HG03558 (cell line): ENCODE measurements at regions not wholly inside any gene's neighbourhood (a gene's known extent, or its start where the extent isn't known, plus 50 kb on each side); places are given as distances from the start of the nearest gene placed in this dataset.
"Not testable (repeated sequence)": the region's sequence is repeated elsewhere in the genome, so short reads cannot be mapped to it uniquely, and the experiment has no call there.

Experiments used
- ATAC-seq: cut with Tn5 transposase; IDR thresholded peaks from one replicate; pipeline ENCODE4 v1.9.1; 2021; ENCODE audit warnings: moderate number of reproducible peaks; ENCODE audit not compliant: unreplicated experiment; ENCODE audit errors: extremely low read depth

DNA sequence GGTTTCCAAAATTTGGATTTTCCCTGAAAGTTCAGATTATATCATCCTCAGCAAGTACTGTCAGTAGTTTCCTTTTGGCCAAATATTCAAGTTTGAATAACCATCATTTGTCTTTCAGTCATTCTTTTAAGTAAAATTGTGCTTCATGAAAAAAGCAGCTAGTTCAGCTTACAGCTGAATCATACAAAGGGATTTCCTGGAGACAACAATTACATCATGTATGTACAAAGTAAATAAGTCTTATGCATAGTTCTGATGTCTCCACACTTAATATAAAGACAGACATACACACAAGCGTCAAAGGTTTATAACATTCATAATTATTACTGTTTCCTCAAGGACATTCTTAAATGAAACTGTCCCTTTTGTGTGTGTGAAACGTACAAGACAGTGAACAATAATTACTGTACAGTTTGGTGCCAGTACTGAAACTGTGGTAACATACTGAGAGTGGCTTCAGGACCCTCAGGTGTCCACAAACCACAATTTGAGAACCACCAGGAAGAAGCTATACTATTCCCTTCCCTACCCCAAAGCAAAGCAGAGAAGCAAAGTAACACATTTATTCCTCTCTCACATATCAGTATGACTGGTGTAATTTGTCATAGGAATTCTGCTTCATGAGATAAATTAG, 746.6 kb downstream of the TAF11L14 start:
- no peak for ATAC-seq

DNA sequence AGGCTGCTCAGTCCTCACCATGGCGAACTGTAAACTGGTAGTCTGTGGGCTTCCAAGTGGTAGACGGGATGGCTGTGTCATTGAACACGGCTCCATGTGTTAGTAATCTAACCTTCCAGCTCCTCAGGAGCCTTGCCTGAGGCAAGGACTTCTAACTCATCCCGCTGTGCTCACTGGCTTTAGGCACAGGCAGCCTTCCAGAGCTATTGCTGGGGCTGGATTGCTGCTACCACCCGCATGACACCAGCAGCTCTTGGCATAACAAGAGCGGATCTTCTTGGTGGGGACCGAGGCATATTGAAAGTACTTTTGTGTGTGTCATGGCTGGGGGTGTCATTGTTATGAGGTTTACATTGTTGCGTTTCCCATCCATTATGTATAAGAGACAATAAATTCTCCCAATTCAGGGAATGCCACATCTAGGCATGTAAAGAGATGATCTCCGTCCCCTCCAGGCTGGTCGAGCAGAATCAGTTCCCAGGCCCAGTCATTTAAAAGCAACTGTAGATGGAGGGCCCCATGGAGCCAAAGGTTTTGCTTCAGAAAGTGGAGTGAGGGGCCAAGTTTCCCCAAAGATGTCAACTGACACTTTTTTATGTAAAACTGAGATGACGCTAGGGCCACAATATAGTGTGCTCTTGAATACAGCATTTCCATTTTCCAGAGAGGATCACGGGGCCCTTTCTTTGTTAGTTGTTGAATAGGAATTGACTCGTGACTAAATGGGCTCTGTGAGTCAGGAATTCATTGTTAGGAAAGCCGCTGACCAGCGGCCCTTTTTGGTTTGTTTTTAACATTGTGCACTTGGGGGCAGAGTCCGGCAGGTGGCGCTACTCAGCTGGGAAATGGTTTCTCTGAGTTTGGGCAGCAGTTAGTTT, 759.5 kb downstream of the TAF11L14 start:
- ATAC-seq, result no peak

DNA sequence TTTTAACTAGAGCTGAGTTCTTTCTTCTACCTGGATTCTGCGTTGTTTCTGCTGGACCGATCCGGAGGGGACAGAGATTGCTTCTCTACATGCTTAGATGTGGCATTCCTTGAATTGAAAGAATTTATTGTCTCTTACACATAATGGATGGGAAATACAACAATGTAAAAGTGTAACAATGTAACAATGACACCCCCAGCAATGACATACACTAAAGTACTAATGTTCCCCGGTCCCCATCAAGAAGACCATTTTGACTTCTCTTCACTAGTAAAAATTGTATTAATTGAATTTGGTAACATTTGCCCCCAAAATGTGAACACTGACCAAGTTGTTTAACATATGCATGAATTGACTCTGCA, 760.2 kb downstream of the TAF11L14 start:
- no peak for ATAC-seq

DNA sequence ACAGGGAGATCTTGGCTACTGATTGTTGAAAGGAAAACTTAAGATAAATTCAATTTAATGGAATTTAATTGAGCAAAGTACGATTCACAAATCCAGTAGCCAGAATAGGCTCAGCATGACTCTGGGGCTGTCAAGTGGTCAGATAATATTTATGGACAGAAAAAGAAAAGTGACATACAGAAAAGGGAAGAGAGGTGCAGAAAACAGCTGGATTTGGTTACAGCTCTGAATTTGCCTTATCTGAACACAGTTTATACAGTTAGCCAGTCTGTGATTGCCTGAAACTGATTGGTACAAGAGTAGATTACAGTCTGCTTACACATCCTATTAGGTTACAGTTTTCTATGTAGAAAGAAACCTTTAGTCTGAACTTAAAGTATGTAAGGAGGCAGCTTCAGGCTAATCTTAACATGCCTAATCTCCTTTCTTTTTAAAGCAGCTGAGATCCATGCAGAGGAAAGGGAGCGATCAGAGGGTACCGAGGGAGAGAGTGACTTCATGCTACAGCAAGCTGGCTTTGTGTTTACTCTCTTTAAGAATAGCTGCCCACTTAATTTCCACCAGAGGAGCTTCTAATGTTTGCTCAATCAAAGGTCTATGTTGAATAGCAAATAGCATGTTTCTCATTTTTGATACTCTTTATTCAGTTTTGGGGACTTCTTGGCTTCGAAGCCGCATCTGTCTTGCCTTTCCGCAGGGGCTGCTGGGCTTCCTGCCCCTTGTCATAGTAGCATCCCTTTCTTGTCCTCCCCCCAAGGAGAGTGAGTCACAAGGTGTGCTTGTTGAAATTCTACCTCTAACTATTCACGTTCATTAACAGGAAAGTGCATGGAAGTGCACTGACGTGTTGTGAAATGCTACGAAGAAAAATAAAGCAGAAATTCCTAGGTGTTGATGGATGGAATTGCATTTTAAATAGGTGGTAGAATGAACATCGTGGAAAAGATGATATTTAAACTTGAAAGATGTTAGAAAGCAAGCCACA, 761.2 kb downstream of the TAF11L14 start:
- no peak for ATAC-seq

DNA sequence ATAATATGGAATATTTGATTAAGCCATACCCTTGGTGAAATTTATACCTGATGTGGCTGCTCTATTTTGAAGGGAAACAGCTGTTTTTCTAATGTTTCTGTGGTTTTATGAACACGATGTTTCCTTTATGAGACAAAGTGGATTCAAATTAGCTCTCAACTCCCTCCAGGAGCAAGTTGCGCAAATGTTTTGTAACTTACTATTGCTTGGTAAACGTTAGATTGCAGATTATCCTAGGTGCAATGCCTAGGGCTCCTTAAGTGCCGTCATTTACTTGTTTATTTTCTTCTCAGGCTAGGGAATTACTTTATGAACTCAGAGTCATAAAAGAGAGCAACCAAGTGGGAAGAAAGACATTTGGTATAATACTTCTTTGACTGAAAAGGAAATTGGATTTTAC, 763.1 kb downstream of the TAF11L14 start:
- no peak for ATAC-seq

DNA sequence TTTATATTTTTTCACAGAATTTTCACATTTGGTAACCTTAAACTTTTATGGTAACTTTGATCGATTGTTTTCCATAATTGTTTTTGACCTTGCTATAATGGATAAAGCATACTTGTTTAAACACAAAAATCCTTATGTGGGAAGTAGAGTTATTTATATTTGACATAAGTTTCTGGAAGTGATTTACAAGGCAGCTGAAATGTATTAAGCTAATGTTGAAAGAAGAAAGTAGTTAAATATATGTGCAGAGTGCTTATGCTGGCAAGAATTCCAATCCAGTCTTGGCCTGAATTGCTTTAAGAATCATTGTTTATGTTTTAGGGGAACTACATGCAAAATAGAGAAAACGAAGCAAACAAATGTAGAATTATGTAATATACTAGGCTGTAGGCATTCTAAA, 763.6 kb downstream of the TAF11L14 start:
- no peak for ATAC-seq

DNA sequence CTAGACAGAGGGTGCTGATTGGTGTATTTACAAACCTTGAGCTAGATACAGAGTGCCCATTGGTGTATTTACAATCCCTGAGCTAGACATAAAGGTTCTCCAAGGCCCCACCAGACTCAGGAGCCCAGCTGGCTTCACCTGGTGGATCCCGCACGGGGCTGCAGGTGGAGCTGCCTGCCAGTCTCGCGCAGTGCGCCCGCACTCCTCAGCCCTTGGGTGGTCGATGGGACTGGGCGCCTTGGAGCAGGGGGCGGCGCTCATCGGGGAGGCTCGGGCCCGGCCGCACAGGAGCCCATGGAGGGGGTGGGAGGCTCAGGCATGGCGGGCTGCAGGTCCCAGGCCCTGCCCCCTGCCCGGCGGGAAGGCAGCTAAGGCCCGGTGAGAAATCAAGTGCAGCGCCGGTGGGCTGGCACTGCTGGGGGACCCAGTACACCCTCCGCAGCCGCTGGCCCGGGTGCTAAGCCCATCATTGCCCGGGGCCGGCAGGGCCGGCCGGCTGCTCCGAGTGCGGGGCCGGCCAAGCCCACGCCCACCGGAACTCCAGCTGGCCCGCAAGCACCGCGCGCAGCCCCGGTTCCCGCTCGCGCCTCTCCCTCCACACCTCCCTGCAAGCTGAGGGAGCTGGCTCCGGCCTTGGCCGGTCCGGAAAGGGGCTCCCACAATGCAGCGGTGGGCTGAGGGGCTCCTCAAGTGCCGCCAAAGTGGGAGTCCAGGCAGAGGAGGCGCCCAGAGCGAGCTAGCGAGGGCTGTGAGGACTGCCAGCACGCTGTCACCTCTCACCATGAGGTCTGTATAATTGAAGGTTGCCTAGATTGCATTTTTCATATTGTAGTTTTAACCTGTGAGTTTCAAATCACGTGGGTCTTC, 765.4 kb downstream of the TAF11L14 start:
- not testable (repeated sequence) for ATAC-seq

DNA sequence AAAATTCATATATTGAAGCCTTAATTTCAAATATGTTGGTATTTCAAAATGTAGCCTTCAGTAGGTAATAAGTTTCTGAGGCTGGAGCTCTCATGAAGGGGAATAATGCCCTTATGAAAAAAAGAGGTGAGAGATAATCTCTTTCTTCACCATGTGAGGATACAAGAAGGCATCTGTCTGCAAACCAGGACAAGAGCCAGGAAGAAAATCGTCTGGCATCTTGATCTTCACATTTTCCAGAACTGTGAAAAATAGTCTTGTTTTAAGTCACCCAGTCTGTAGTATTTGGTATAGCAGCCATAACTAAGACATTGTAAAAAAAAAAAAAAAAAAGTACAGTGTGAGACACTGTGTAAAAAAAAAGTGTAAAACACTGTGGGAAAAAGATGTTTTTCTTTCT, 768.9 kb downstream of the TAF11L14 start:
- no peak for ATAC-seq

DNA sequence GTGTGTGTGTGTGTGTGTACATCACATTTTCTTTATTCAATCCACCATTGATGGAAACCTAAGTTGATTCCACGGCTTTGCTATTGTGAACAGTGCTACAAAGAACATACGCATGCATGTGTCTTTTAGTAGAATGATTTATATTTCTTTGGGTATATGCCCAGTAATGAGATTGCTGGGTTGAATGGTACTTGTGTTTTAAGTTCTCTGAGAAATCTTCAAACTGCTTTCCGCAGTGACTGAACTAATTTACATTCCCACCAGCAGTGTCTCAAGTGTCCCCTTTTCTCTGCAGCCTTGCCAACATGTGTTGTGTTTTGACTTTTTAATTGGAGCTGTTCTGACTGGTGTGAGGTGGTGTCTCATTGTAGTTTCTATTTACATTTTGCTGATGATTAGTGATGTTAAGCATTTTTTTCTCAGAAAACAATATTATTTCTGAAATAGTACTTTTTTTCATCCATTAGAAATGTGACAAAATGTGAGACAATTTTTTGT, 769.7 kb downstream of the TAF11L14 start:
- no peak for ATAC-seq

DNA sequence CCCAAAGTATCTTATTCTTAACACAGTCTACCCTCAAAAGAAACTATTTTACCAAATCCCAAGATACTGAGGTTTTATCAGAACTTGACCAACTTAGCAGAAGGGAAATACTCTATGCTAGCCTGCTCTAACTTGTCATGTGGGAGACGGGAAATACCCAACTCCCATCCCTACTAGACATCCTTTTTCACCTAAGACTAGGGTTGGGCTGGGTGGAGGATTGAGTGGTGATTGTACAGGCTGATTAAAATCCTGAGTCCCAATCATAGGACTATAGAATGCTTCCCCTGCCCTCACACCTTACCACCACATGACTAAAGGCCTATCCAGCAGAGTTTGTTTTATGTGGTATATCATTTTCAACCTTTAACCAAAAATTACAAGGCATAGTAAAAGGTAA, 786.5 kb downstream of the TAF11L14 start:
- ATAC-seq, result no peak

DNA sequence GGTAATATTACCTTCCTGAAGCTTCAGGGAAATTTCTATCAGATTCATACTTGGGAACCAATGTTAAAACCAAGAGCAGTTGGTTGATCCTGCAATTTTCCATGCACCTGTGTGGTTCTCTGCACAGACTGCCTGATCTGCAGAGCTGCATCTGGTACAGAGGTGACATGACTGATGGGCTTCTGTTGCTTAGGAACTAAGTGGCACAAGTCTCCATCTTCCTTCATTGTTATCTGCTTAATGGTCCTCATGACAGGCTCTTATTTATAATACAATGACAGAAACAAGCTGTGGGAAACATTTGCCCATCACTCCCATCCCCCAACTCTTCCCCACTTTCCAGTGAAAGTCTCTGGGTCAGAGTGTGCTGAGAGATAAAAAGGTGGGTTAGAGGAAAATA, 799.1 kb downstream of the TAF11L14 start:
- no peak for ATAC-seq

DNA sequence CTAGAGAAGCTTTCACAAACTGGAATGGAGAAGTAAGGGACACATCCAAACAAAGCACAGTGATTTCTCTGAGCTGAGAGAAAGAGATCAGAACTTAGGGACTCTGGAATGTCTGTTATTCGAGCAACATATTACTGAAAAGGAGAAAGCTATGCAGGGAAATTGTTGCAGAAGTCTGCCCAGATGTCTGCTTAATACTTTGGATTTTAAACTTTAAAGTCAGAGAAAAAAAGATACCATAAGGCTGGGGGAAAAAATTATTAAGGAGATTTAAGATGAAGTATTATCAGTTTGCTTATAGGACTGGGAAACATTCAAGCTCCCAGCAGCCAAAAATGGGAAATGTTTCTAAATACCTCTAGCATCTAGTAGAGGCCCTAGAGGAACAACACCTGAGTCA, 803.9 kb downstream of the TAF11L14 start:
- no peak for ATAC-seq

DNA sequence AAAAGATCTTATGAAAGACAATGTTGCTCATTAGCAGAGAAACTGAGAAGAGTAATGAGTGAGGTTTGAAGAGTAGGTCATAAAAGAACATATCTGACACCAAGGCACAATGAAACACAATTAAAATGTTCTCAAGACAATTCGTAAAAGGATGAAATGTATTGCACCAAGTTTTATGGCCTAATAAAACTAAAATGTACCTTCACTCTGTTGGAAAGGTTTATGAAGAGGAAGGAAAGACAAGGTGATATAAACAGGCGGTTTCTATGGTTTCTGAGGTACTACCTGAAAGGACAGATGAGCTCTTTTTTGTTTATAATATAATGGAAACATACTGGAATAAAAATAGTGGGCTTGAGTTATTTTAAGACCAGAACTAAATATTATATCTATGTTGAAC, 821.3 kb downstream of the TAF11L14 start:
- ATAC-seq, result no peak

DNA sequence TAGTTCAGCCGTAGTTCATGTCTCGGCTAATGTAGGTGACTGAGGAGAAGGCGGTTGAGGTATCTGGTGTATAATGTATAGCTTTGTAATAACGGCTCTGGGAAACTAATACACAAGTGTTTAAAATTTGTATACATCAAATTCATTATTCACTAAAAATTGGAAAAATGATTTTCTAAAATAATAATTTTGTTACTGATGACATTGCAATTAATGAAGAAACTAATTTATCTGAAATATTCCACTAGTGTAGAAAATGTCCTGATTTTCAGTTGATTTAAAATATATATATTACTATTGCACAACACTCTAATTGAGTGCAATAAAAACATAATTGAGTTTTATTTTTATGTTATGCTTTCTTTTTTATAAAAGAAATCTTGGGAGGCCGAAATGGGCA, 823.0 kb downstream of the TAF11L14 start:
- ATAC-seq, result no peak

DNA sequence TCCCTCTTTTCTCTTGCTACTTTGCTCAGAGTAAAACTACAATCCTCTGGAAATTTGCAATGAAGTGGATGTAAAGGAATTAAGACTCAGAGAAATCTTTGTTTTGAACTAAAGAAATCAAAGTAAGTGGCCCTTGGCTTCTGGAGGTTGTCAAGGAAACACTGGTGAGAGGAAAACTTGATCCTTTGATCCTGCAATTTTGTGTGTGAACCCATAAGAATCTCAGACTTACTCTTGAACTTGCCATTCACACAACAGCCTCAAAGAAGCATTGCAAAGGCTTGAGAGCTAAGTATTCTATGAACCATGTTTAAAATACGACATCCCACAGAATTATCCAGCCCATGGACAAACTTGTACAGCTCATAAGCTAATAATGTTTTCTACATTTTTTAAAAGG, 827.5 kb downstream of the TAF11L14 start:
- ATAC-seq, result no peak

DNA sequence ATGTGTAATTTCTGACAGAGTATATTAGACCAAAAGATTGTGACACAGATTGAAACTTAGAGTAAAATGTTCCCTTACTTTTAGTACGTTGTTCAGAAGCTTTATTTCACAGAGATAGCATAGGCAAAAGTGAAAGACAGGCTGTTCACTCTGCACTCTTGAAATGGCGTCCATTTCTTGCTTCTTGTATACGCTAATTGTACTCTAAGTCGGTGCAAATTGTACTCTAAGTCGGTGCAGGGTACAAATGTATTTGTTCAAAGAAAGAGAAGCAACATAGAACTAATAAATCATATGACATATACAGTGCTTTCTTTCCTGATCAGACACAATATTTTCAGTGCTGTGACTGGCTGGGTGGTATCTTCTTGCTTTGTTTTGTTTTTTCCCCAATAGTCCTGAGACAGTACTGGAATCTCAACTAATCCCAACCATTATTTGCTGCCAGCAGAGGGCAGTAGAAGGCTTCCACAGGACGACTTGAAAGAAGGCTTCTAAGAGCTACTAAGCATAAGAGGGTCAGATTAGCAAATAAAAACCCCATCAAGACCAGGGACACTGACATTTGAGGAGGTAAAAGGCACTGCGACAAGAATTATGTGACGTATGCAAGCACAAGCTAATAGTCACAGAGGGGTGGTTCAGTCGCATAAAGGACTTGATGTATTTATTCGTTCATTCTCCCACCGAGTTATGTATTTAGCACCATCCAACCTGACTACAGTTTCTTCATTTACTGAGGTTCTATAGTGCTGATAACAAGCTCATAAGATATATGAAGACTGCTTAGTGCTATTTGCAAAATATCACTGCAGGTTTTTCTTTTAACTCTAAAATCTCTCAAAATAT, 831.8 kb downstream of the TAF11L14 start:
- no peak for ATAC-seq

DNA sequence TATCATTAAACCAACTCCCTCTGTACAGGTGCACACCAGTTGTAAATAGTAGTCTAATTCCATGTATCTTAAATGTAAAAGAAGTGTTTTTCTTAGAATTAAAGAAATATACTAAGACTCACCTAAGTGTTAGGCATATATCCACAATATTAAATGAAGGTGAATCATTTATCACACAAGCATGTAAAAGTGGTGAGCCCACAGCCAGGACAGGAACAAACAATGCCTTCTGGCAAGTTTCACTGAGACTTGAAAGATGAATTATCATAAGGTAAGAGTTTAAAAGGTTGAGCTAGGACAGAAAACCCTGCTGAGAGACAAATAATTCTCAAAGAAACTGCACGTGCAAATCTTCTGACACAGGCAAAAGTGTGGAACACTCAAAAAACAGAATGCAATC, 832.5 kb downstream of the TAF11L14 start:
- ATAC-seq, result no peak

DNA sequence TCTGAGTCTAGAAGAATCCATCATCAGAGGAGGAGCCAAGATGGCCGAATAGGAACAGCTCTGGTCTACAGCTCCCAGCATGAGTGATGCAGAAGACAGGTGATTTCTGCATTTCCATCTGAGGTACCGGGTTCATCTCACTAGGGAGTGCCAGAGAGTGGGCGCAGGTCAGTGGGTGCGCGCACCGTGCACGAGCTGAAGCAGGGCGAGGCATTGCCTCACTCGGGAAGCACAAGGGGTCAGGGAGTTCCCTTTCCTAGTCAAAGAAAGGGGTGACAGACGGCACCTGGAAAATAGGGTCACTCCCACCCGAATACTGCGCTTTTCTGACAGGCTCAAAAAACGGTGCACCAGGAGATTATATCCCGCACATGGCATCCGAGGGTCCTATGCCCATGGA, 837.5 kb downstream of the TAF11L14 start:
- not testable (repeated sequence) for ATAC-seq

DNA sequence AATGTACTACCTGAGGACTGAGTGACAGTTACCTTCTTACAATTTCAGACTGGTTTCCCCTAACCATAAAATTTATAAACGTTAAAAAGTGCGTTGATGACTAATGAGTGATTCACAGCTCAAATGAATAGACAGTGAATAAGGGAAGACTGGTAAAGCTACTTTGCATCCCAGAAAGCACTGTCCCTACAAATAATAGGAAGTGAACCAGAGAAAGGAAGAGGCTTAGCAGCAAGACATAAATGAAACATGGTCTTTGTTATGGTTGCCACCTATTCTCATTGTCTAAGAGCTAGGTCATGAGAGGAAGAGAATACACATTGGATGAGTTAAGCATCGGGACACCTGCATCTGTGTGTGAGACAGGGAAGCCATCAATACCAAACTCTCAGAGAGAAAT, 849.2 kb downstream of the TAF11L14 start:
- no peak for ATAC-seq
